GM12874 (cell line): ENCODE measurements at regions not wholly inside any gene's neighbourhood (a gene's known extent, or its start where the extent isn't known, plus 50 kb on each side); places are given as distances from the start of the nearest gene placed in this dataset.

Experiments
- TF ChIP-seq, protein P1 (sequence below): IDR thresholded peaks from 2 replicates; pipeline ENCODE4 v1.5.1; 2011; ENCODE audit warnings: low read depth, mild to moderate bottlenecking, control low read depth, low read length, moderate library complexity; ENCODE audit not compliant: insufficient read depth

DNA sequence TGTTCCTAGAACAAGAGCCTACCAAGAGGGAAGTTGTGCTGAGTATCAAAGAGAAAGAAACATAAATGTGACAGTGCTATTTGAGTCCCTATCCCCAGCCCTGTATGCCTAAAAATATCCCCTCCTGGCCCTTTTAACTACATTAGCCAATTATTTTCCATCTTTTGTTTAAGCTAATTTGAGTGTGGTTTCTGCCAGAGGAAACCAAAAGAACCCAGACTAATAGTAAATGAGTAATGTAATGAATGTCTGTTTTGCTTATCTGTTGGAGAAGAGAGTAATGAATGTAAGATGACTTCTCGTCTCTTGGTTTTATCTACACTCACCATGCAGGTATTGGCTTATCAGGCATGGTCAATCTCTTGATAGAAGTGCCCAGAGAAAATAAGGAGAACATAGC lies 134.4 kb upstream of the CDK1 start:
- TF ChIP-seq, protein P1, sequence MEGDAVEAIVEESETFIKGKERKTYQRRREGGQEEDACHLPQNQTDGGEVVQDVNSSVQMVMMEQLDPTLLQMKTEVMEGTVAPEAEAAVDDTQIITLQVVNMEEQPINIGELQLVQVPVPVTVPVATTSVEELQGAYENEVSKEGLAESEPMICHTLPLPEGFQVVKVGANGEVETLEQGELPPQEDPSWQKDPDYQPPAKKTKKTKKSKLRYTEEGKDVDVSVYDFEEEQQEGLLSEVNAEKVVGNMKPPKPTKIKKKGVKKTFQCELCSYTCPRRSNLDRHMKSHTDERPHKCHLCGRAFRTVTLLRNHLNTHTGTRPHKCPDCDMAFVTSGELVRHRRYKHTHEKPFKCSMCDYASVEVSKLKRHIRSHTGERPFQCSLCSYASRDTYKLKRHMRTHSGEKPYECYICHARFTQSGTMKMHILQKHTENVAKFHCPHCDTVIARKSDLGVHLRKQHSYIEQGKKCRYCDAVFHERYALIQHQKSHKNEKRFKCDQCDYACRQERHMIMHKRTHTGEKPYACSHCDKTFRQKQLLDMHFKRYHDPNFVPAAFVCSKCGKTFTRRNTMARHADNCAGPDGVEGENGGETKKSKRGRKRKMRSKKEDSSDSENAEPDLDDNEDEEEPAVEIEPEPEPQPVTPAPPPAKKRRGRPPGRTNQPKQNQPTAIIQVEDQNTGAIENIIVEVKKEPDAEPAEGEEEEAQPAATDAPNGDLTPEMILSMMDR = no peak

DNA sequence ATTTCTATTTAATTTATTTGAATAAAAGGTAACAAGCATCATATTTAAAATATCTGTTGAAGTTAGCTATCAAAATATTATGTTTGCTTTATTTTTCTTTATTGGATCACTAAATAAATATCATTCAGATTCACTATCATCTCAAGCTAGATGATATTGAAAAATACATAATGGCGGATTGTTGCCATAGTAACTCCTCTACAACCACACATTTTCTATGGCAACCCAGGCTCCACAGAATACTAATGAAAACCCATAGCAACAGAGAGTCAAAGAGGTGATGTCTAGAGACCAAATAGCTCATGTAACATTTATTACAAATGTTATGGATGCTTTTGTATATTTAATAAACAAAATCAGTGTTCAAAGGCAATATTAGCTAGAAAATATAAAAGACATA lies 148.9 kb upstream of the CDK1 start:
- TF ChIP-seq, protein P1 = no peak

DNA sequence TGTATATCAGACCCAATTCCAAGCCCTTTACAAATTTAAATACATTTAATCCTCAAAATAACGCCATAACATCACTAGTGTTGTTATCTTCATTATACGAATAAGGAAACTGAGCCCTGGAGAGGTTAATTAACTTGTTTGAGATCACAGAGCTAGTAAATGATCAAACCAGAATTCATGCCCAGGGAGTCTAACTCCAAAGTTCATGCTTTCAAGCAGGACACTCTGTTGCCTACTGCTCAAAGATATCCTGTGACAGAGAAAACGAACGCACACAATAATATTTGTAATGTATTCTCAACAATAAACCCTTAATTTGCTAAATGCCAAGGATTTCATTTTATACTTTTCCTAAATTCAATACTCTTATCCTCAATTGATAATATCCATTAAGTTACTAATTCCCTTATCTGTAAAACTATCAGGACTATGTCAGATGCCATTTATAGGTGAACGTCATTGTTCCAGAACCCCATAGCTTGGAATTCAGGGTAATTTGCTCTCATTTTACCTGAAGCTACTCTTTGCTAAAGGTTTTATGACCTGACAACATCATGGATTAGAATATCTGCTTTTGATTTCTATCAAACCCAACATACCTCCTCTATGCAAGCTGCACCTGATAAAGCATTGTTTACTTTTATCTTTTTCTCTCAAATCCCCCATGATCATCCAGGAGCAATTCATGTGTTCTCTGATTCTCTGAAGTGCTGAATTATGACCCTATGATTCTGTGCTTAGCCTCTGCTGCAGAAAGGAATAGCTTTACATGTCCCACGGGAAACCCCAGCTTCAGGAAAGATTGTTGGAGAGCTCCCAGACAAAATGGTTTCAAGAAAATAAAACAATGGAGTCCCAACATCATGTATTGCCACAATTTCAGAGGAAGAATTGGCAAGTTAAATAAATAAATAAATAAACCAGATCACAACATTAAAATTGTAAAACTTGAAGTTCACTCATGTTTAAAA lies 150.2 kb upstream of the CDK1 start:
- TF ChIP-seq, protein P1 = no peak

DNA sequence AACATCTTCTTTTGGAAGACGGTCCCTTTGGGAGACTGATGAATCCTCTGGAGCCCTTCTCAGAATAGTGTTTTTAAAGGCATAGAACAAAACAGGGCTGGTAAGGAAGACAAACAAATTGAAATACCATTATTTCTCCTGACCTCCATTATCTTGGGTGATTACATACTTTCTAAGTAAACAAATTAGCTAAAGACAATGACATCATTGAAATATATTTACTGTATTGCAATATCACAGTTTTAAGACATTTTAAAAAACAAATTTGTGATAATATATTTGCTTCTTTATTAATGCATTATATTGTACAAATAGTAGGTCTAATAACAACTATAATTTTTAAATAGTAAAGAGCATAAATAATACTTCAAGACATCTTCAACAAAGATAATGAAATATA lies 152.2 kb upstream of the CDK1 start:
- TF ChIP-seq, protein P1 = no peak

DNA sequence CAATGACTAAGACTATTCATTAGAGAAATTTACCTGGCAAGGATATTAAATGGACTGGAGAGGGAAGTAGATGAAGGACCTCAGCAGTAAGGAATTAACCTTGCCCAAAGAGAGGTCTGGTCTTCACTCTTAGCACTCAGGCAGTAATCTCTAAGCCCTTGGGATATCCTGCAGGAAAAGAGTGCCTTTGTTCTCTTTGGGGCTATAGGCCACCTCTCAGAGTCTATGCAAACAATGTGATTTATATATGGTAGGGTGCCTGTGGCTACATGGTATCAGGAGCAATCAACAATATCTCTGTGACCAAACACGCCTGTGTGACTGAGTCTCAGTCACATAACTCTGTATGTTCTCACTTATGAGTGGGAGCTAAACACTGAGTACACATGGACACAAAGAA lies 154.7 kb upstream of the CDK1 start:
- TF ChIP-seq, protein P1 = no peak

DNA sequence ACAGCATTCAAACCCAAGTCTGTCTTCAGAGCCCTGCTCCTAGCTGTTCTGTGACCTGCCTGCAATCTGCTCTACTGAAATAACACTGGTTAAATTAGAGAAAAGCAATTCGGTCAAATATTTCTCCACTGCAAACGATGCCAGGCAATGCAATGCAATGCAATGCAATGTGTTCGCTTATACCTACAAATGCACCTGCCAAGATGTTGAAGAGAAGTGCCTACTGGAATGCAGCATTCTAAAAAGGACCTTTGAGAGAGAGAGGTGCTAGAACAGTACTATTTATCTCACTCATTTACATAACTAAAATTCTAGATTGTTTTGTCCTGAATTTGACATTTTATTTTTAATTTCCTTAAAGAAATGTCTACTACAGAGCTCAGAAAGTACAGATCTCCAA lies 157.3 kb upstream of the CDK1 start:
- TF ChIP-seq, protein P1 = no peak

DNA sequence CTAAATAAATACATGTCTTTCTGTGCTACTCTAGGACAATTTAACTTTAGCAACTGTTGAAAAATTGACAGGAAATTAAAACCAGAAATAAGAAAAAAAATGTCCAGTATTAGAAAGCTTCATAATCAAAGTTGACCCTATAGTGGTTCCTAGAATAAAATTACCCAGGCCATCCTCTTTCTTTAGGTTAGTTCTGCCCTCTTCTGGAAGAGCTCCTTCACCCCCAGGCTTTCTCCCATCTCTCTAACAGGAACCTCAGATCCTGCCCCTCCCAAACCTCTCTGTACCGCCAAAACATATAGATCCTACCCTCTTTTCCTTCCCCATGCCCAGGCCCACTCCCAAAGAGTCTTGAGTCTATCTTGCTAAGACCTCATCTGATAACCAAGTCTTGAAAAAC lies 159.4 kb upstream of the CDK1 start:
- TF ChIP-seq, protein P1 = no peak
